Pons (tissue), 1 donor: ENCODE measurements at regions not wholly inside any gene's neighbourhood (a gene's known extent, or its start where the extent isn't known, plus 50 kb on each side); places are given as distances from the start of the nearest gene placed in this dataset.

Experiments
- DNase-seq: peaks from one replicate; pipeline ENCODE4 v3.0.0-alpha.2; 2016; ENCODE audit warnings: low spot score

- DNase-seq: no peak
Observed at GRCh38 chr2:155384555-155385123, 686.1 kb downstream of the KCNJ3 start.

DNA sequence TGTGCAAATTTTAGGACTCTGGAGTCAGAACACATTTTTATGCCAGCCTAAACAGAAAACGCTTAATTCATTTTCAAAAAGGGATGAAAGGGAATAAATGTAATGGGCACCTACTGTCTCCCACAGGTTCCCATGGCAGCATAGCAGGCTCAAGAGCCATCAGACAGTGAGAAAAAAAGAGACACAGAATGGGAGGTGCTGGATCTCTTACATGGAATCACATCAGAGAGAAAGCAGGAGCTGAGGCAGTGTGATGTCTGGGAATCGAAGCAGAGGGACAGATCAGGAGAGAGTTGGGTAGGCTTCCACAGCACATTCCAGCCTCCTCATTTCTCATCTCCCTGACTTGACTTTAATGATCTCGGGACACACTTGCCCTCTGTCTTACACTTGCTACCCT lies 684.3 kb downstream of the KCNJ3 start:
- no peak for DNase-seq

DNA sequence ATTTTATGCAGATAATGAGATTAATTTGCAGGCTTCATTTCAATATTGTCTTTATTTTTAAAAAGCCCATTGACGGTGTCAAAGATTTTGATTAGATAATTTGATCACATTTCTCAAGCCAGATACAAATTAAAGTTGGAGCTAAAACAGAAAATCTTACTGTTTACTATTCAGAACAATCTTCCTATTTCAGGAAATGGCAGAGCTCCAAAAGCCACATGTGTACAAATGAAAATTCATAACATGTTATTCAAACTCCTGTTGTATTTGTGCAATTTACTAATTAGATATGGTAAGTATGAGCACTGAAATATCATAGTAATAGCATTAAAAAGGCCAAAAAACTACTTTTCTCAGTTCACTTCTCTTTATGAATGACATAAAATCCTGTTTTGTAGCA lies 682.9 kb downstream of the KCNJ3 start:
- DNase-seq: no peak

DNA sequence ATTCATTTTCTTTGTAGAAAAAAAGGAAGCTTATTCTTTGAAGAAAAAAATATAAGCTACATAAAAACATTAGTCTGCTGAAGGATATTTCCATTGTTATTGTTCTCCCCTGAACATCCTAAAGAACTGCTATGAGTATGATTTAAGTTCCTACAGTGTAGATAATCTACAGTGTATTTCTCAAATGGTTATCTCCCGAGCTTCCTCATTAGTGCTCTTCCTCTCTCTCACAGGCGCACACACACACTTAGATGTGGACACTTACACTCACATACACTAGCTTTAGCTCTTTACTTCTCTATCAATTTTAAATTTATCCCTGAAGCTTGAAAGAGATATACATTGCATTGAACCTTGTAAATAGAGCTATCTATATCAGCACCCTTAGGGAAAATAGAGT lies 681.0 kb downstream of the KCNJ3 start:
- no peak for DNase-seq

DNA sequence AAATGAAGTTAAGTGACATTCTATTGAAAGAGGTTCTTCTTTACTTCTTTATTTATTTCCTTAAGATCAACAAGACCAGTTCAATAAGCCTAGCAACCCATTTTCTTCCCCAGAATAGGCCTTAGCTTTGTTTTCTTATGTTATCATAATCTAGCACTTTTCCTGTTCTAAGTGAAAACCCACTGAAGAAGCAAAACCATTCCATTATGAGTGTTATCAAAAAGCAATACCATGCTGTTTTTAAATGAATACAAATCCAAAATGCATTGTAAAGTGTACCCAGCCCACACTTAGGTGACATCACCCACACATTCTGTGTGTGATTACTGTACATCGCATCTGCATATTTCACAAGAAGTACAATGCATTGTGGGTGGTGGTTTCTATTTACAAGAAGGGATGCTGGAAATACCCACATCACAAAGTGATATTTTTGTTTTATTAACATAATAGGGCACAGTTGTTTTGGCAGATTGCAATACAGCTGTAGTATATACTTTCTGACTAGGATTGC lies 679.5 kb downstream of the KCNJ3 start:
- DNase-seq: no peak

DNA sequence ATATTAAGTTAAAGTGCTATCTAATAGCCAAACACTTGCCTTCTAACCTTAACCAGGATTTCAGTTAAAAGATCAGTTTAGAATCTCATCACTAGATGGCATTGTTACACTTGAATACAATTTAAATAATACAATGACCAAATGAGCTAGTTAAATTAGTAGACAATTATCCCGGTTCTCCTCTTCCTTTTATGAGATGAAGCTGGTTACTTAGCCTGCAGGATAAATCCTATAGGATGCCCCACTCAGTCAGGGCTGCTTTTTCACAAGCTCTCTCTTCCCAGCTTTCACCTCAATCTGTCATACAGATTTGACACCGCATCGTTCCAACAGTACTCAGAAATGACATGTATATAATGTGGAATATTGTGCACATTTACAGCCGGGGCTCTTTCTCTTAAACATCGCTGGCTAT lies 678.8 kb downstream of the KCNJ3 start:
- peak; percentile 60 for DNase-seq

DNA sequence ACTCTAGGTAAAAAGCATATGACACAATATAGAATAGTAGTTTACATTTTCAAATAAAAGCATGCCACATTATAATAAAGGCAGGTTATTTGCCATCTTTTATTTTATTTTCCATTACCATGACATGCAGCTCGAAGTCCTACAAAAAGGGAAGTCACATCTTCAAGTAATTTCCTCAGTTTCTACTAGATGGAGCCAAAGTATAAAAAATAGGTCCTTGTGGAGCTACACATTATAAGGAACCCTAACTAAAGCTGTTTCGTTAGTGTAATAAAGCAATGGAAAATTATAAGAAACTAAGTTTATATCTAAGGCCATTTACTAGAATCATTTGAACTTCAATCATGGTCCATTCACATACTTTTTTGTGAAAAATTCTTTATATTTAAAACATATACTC lies 674.5 kb downstream of the KCNJ3 start:
- peak; percentile 63 for DNase-seq

DNA sequence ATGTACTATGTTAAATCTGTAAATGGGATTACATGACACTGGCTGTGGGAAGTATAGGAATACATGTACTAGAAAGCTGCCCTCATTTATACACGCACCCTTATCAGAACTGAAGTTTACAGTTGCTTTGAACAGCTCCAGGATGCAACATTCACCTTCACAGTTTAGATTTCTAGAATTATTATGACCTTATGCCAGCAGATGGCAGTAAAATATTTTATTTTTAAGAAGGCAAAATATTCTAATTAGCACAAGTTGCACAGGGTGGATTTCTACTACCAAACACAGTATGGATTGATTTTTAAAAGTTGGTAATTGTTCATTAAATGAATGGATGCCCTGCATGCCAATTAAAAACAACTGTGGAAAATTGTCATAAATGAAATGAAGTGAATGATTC lies 670.4 kb downstream of the KCNJ3 start:
- peak; percentile 24 for DNase-seq

GRCh38 chr2:155364766-155365165 lies 666.3 kb downstream of the KCNJ3 start:
- DNase-seq: no peak

- no peak for DNase-seq
Observed at GRCh38 chr2:155363349-155363888, 664.9 kb downstream of the KCNJ3 start.

GRCh38 chr2:155357172-155357571 lies 658.7 kb downstream of the KCNJ3 start:
- DNase-seq: no peak

DNA sequence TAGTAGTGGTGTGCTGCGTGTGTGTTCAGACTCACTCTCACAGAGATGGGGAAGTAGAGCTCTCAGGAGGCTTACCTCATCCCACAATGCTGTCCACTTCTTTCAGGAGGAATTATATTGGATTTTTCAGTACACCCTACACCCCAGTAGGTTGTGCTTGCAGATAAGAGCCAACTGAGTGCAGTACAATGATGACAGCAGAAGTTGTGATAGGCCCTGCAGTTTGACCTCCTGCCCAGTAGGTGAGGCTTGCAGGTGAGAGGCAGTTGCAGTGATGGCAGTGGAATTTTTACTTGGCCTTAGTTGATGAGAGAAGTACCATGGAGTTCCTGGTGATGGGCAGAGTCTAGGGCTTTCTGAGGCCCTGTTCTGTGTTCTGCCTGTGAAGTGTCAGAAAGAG lies 657.8 kb downstream of the KCNJ3 start:
- DNase-seq: no peak

- no peak for DNase-seq
Observed at GRCh38 chr2:155350783-155351580, 652.5 kb downstream of the KCNJ3 start.

GRCh38 chr2:155332016-155332415 lies 633.5 kb downstream of the KCNJ3 start:
- no peak for DNase-seq

DNA sequence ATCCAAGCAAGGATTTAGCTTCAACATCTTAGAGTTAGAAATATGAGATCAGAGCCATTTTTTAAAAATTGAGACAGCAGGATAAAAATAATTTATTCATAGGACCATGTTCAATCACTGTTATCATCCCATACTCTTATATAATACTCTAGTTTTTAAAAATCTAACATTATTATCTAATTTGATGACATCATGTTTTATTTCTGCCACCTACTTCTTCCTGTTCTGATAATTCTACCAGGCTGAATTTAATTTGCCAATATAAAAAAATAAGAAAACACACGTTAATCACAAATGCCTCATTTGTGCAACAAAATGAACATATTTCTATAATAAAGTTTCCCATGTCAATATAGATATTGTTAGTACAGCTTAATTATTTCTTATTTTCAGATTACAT lies 621.7 kb downstream of the KCNJ3 start:
- DNase-seq: no peak

- DNase-seq: no peak
Observed at GRCh38 chr2:155318710-155319109, 620.2 kb downstream of the KCNJ3 start.

DNA sequence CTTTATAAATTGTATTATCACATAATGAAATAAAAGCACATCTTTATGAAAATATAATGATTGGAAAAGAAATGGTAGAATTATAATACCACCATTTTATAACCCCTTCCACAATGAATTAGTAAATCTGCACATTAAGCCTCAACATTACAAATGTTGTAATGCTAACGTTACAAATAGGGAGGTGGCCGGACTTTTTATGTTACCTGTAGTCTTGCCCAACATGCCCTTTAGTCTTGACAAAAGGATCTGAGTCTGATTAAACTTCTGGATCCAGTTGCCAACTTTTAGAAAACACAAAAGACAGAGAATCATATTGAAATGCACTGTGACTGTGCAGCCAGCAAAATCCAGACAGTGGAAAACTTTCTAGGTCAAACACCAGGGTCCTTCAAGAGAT lies 617.3 kb downstream of the KCNJ3 start:
- DNase-seq: no peak

GRCh38 chr2:155310589-155310988 lies 612.1 kb downstream of the KCNJ3 start:
- peak; percentile 22 for DNase-seq

GRCh38 chr2:155309483-155309882 lies 611.0 kb downstream of the KCNJ3 start:
- no peak for DNase-seq

DNA sequence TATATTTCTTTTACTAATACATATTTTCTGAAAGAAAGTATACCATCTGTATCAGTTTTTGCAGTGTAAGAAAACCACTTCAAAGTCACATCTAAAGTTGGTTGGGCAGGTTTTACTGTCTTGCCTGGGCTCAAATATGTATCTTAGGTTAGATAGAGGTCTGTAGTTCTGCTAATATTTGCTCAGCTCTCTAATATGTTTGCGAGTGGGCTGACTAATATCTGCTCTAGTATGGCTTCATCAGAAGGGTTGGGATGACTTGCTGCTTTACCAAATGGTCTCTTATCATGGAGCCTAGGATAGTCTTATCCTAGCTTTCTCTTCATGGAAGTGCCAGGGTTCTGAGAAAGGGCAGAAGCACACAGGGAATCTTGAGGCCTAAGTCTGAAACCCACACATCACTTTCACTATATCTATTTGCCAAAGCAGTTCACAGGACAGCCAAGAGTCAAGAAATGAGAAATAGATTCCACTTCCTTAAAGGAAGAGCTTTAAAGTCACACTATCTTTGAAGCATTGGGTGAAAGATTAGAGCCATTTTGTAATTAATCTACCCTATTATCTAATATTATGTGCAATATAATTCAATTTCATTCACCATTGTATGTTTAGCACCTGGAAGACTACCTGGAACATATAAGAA lies 610.0 kb downstream of the KCNJ3 start:
- no peak for DNase-seq

- DNase-seq: no peak
Observed at GRCh38 chr2:155301221-155301620, 602.7 kb downstream of the KCNJ3 start.

- no peak for DNase-seq
Observed at GRCh38 chr2:155298001-155298400, 599.5 kb downstream of the KCNJ3 start.

GRCh38 chr2:155294358-155294757 lies 595.9 kb downstream of the KCNJ3 start:
- no peak for DNase-seq
